ENCODE measurements at regions not wholly inside any gene's neighbourhood (a gene's known extent, or its start where the extent isn't known, plus 50 kb on each side); places are given as distances from the start of the nearest gene placed in this dataset.

DNA sequence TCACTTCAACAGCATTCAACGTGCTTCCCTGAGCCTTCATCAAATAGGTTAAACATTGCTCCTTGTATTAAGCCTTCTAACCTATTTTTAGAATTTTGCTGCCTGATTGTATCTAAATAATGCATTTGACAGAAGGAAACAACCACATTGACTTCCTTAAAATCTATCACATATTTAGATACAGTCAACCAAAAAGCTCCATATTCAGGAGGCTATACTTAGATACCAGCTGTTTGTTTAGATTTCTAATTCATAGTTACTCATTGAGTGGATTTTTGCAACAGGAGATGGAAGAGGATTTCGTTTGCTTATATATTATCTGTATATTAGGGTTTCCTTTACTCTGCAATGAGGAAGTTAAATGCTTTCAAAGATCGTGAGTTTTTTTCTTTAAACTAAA, 241.1 kb upstream of the PPP1R2C start:
- DNase-seq: no peak

DNA sequence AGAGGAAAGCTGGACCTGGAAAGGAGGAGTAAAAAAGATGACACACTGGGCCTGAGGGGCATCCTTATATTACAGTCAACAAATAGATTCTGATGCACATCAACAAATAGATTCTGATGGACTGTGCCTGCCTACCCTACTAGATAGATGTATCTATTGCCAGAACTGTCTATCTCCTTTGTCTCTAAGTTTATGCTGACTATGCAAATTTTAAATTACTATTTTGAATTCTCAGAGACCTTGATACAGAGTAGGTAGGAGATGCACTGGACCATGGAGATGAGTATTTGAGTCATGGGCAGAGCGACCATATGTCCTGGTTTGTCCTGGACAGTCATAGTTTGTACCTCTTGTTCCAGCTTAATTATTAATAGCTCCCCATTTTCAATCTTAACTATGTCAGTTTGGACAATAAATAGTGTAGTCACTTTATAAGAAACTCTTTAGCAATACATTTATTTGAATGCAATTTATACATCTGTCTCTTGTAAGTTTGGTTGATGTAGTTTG, 247.9 kb upstream of the PPP1R2C start:
- no peak for DNase-seq

DNA sequence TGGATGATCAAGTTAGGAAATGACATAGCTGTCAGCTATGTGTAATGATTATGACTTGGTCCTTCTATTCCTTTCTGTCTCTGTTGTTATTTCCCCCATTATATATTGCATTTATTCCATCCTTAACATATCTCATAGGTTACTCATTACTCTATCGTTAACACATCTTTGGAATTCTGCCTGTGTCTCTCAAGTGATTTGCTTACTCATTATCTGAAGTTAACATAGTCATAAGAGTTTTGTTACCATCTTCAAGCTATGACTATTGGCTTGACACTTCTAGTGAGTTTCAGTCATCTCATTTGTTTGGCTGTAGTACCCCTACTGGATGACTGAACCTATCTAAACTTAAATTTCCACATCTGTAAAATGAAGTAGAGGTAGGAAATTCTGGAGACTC, 286.1 kb upstream of the PPP1R2C start:
- DNase-seq: no peak

DNA sequence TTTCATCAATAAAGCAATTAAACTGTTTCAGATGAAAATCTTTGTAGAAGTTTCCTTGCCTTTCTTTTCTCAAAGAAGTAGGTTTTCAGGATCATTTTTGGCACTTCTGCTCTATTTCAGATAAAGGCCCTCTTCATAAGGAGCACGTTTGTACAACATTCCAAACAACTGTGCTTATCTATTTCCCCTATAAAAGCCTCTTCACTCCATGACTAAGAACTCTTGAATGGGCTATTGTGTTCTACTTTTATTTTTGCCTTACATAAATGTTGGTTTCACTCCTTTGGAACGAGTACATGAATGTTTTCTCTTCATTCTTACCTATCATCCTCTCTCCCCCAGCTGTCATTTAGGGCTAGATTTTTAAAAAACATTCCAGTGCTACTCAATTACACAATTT, 288.0 kb upstream of the PPP1R2C start:
- DNase-seq: no peak

DNA sequence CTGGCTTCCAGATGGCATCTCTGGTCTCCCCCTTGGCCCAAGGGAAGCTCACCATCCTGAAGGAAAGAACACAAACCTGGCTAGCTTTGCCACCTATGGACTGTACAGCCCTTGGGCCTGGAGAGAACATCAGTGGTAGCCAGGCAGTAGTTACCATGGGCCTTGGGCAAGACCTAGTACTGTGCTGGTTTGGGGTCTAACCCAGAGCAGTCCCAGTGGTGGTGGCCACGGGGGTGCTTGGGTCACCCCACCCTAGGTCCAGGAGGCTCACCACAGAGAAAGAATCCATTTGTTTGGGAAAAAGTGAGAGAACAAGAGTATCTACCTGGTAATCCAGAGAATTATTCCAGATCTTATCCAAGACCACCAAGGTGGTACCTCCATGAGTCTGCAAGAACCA, 290.7 kb upstream of the PPP1R2C start:
- no peak for DNase-seq

DNA sequence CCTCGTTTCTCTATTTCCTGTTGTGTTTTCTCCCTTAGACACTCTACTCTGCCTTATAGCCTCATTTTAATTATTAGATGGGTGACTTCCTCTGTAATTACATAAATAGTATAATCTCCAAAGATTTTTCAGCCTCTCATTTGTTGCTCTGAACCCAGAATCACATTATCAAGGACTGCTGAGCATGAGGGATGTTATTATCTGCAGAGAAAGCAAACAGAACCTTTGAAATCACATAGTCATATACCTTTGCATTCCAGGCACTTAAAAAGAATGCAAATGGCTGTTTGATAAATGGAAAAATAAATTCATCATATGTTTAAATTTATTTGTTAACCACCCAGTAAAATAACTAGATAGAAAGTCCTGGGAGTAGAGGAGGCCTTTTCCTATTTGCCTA, 305.1 kb upstream of the PPP1R2C start:
- no peak for DNase-seq

DNA sequence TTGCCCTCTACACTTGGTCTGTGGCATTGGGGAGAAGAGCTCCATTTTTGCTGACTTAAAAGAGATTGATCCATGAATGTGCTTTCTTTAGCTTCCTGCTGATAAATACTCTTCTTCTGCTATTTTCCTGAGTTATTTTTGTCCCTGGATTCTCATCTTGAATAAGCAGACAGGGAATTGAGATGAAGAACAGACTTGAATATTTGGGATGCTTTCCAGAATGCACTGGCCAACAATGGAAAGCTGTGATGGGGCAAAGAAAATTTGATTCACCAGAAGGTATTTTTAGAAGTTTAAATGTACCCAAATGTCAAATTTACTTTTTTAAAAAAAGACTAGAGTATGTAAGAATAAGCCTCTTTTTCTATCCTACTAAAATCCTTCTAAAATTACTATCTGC, 309.9 kb upstream of the PPP1R2C start:
- no peak for DNase-seq

DNA sequence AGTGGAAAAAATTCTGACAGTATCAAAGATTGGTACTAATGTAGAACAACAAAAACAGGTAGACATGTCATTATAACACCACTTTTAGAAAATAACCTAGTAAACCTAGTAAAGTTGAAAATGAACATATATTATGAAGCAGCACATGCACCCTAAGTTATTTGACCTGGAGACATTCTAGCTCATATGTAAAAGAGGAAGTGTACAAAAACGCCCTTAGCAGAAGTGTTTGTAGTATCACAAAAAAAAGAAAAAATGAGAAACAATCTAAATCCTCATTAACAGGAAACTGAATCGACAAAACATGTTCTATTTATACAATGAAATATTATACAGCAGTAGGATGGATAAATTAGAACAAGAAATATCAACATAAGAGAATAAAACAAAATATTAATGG, 318.9 kb upstream of the PPP1R2C start:
- no peak for DNase-seq

DNA sequence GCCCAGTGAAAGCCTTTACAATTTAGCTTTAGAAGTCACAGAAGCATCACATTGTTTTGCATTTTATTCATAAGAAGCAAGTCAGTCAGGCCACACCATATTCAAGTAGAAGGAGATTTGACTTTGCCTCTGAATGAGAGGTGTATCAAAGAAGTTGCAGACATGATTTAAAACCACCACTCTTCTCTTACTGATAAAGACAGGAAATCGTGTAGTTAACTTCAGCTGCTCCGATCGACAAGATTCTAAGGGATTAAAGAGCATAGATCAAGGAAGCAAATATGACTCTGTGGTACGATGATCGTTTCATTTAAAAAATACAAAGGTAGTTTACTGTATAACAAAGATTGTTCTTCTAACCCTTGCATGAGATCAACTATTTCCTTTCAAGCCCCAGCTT, 328.0 kb upstream of the PPP1R2C start:
- no peak for DNase-seq

DNA sequence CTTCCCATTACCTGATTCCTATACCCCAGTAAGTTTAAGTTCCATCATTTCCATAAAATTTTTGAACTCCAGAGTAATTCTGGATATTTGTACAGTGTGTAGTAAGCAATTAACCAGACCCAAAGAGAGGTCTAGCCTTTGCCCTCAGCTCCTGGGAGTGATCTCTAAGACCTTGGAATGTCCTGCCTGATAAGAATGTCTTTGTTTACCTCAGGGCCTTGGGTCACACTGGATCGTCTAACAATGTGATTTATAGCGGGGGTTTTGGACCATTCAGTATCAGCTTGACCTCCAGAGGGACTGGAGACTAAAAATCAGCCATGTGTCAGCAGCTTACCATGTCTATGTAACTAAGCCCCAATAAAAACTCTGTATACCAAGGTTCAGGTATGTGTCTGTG, 330.9 kb upstream of the PPP1R2C start:
- DNase-seq: no peak

DNA sequence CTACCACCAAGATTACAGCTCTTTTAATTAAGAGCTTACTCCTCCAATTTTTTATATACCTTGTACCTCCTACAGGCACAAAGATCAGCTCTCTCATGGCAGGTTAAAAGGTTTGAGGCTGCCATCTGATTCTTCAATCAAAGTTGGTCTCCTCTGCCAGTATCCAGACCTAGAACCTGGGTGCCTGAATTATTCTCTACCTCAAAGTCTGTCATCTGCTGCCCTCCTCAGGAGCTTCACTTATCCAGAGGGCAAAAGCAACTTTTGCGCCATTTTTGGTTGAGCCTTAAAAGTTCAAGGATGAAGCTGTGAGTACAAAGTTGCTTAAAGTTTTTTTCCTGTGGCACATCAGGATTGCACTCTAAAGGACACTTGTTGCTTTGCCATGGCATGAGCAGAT, 343.7 kb upstream of the PPP1R2C start:
- DNase-seq: no peak

DNA sequence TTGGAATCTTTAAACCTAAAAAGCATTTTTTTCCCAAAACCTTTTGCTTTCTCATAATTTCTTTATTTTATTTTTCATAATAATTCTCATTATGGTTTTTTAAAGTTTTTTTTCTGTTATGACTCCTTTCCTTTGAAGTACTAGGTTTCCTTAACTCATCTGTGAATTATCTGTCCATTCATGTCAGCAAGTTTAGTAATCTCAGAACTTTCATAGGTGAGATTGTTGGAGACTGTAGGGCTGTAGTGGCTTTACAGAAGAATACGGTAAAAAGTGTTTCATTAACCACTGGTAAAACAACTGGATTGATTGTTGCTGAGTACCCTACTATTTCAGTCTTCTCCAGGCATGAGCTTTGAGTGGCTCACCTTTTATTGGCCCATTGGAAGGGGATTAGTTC, 361.7 kb upstream of the PPP1R2C start:
- no peak for DNase-seq

DNA sequence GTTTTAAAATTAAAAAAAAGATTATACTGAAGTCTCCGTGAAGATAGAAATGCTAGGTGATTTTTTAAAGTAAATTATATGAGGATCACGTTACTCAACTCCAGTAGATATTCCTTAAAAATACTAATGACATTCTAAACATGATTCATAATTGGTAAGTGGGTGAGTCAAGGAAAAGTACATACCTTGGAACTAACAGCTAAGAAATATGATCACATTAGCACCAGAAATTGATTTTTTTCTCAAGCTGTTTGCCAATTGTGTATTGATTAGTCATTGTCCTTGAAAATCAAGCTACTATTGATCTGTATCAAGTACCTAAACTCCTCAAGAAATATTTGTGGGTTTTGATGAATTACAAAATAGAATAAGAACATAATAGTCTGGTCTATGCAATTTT, 362.6 kb upstream of the PPP1R2C start:
- DNase-seq: no peak

DNA sequence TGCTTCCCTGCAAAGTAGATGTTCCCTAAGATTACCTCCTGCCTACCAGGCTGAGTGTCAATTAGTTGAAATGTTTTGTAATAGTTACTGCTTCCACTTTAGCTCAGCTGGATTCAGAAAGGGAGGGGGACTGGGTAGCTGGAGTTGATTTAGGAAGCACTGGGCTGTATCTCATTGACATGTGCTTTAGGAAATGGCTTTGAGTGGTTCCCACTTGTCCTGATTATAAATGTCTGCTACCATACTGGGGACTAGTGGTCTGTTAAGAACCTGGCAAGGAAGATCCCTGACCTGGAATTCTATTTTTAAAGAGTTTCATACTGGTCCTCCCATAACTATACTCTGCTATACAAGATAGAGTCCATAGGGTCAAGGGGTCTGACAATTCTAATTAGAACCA, 363.9 kb upstream of the PPP1R2C start:
- DNase-seq: no peak

DNA sequence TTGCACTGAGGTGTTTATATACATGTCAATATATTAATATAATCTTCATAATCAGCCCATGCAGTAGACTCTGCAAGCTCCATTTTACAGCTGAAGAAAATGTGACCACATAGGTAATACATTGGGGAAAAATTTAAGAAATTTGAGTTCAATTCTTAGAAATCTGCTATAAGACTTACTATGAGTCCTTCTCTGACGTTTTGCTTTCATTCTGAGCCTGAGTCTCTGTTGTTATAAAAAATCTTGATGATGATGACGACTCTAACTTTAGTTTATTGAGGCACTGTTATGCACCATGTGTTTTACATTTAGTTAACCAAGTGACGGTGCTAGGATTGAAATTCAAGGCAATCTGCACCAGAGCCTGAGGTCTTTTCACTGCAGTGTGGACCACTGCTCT, 370.3 kb upstream of the PPP1R2C start:
- DNase-seq: no peak

DNA sequence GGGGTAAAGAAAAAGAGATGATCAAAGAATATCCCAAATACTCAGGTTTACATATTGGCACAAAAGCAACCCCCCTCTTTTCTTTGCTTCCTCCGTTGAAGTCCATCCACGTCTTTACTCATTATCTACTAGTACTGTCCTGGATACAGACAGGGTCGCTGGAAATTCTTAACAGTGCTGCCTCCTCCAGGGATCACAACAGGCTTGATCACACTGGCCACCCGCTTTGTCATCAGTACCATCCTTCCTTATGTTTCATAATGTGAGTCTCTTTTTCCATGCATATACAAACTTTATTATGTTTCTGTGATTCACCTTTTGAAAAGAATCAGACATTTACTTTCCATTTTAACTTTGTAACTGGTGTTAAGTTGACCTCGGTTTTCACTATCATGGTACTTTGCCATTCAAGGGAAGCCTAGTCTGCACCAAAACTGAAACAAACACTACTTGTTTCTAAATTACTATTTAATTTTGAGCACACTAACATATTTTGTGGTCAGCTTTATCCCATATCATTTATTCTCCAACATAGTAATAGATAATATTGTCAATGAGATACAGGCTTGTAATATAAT, 387.5 kb upstream of the PPP1R2C start:
- DNase-seq: peak; percentile 8

DNA sequence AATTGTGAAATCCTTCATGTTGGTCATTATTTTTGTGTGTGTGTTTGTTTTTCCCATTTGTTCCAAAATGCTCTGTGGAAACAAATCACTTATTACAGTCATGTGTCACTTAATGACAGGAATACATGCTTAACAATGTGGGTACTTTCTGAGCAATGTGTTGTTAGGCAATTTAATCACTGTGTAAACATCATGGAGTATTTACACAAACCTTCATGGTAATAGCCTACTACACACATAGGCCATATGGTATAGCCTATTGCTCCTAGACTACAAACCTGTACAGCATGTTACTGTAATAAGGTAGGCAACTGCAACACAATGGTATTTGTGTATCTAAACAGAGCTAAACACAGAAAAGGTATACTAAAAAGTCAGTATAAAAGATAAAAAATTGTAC, 388.9 kb upstream of the PPP1R2C start:
- DNase-seq: no peak

DNA sequence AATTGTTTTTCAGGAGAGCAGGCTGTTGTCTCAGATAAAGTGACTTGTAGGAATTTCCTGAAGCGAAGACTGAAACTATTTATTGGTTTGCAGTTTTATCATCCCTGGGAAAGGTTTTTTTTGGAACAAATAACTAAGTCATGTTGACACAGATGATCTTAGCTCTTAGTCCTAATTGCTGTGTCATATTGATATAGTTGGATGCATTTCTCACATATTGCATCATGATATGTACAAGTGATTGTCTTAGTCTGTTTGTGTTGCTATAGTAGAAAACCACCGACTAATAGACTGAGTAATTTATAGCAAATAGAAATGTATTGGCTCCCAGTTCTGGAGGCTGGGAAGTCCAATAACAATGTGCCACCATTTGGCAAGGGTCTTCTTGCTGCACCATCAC, 397.5 kb upstream of the PPP1R2C start:
- no peak for DNase-seq

DNA sequence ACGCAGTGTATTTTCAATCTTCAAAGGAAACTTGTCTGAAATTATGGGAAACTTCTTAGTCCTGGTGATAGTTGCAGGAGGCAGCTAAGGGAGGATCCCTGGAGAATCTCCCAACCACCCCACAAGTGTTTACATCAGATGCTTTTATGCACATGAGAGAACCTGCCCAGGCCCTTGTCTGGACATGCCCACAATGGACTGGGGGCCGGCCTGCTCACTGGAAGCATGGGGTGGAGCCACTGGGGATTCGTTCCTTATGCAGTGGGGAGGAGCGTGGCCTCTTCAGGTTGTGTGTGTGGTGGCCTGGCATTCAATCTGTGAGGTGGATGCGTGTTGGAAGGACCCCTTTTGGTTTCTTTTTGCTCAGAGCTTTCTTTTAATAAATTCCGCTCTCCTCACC, 398.7 kb upstream of the PPP1R2C start:
- no peak for DNase-seq

DNA sequence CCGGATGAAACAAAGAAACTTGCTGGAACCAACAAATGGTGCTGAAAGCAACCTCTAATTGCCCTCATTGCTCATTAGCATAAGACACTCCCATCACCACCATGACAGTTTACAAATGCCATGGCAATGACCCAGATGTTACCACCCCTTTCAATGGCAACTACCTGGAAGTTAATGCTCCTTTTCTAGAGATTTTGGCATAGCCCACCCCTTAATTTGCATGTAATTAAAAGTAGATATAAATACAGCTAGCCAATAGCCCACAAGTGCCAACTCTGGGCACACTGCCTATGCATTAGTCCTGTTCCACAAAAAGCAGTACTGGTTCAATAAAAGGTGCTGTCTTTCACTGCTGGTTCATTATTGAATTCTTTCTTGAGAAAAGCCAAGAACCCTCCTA, 410.3 kb upstream of the PPP1R2C start:
- DNase-seq: no peak

DNA sequence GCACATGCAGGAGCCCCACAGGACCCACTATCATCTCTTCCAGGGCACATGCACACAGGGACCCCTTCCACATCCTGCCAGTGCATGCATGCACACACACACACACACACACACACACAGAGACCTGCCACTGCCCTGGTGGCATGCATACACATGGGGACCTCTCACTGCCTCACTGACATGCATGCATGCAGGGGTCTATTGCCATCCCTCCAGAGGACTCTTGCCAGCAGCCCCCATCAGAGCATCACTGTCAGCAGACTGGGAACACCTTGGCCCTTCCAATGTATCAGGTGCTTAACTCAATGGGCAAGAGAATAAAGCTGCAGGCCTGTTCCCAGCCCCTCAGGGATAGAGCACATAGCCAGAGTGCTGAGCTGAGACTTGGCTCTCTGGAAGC, 433.6 kb upstream of the PPP1R2C start:
- DNase-seq: no peak

DNA sequence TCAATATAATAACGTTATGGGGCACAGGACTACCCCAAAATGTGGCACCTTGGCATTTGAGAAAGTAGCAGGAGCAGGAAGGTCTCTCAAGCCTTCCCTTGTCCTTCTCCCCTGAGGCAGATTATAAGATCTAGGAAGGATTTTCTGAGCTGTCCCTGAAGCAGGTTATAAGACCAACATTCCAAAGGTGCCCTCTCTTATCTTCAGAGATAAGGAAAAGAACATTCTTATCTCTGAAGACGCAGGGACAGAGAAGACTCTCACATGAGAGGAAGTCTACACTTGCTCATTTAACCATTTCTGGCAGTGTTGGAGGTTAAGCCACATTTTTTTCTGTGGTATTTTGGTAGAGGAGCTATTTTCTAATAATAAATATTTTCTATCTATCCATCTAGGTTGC, 437.9 kb upstream of the MAOA start:
- no peak for DNase-seq

DNA sequence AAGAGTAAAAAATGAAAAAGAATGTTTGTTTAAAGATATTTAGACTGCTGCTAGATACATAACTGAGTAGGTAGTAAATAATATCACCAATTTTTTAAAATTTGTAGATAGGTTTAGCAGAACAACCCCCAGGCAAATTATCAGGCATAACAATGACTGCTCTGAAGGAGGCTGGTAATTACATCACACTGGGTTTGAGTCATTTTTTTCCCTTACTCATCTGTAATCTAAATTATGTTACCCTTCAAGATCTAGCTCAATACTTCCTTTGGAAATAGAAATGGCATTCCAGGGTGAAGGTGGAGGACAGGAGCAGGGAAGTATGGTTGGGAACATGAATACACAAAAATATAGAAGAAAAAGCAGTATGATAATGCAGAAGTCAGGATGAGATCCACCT, 431.6 kb upstream of the MAOA start:
- no peak for DNase-seq

DNA sequence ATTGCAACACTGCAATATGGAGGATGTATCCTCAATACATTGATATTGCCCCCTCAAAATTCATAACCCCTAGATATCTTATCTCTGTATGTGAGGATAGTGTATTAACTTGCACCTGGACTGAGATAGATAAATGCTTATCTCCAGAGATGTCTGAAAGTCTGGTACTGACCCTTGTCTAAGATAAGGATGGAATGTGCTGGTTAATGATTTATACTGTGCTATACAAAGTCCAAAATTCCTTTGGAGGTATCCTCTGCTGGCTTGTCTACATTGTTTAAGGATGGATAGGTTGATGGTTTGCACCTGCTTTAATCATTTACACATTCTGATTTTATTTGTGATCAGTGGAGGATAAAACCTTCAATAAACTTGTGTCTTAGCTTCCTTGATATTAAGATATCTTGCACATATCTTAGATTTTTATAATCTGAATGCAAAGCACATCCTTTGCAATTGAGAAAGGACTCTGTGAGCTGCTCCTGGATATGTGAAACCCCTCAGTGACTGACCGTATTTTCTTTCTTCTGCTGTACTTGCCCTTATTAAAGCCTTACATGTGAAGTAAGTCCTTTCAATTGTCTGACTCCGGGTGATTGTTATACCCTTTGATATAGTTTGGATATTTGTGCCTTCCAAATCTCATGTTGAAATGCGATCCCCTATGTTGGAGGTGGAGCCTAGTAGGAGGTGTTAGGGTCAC, 430.3 kb upstream of the MAOA start:
- DNase-seq: no peak

DNA sequence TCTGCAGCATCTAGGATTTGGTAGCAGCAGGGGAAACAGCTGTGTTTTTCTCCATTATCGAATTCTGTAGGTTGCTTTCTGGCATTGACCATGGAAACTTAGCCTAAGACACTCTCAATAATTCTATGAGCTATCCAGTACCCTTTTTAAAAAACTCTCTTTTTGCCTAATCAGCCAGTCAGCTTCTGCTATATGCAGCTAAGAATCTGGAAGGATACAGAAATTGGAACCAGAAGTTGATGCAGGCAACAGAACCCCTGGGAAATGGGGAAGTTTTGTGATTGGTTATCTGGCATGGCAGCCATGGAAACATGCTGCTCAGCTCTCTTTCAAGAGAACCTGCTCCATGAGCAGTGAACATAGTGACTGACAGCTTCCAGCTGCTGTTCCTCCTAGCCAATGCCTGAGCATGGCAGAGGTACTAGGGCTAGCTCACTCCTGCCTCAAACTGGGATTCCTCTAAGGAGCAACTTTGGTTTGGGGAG, 417.6 kb upstream of the MAOA start:
- DNase-seq: no peak
